ENCODE measurements at regions not wholly inside any gene's neighbourhood (a gene's known extent, or its start where the extent isn't known, plus 50 kb on each side); places are given as distances from the start of the nearest gene placed in this dataset.

- in situ Hi-C loops (cut with MboI; ENCODE audit: low pct_unique_long_range_greater_than_20kb, low sequenced_read_pairs, unreplicated experiment) = no loop called here
- TF ChIP-seq CTCF (IDR thresholded peaks at IDR 0.05; ENCODE audit: extremely low read depth, insufficient read depth, missing control alignments) = no peak
- no peak for DNase-seq (ENCODE audit: low spot score)
Observed at GRCh38 chr6:14671261-14671681, 553.7 kb downstream of the CD83 start.

GRCh38 chr6:14671937-14672336 lies 554.4 kb downstream of the CD83 start:
- in situ Hi-C loops (cut with MboI; ENCODE audit: low pct_unique_long_range_greater_than_20kb, low sequenced_read_pairs, unreplicated experiment) = no loop called here
- TF ChIP-seq CTCF (IDR thresholded peaks at IDR 0.05; ENCODE audit: extremely low read depth, insufficient read depth, missing control alignments) = no peak
- DNase-seq (ENCODE audit: low spot score) = no peak

GRCh38 chr6:14673201-14673600 lies 555.6 kb downstream of the CD83 start:
- TF ChIP-seq CTCF (IDR thresholded peaks at IDR 0.05; ENCODE audit: extremely low read depth, insufficient read depth, missing control alignments) = no peak
- in situ Hi-C loops (cut with MboI; ENCODE audit: low pct_unique_long_range_greater_than_20kb, low sequenced_read_pairs, unreplicated experiment) = no loop called here
- DNase-seq (ENCODE audit: low spot score) = no peak

- DNase-seq (ENCODE audit: low spot score) = no peak
- in situ Hi-C loops (cut with MboI; ENCODE audit: low pct_unique_long_range_greater_than_20kb, low sequenced_read_pairs, unreplicated experiment) = no loop called here
- no peak for TF ChIP-seq CTCF (IDR thresholded peaks at IDR 0.05; ENCODE audit: extremely low read depth, insufficient read depth, missing control alignments)
Observed at GRCh38 chr6:14674458-14674857, 556.9 kb downstream of the CD83 start.

GRCh38 chr6:14674867-14675648 lies 557.5 kb downstream of the CD83 start:
- no peak for TF ChIP-seq CTCF (IDR thresholded peaks at IDR 0.05; ENCODE audit: extremely low read depth, insufficient read depth, missing control alignments)
- no peak for DNase-seq (ENCODE audit: low spot score)
- in situ Hi-C loops (cut with MboI; ENCODE audit: low pct_unique_long_range_greater_than_20kb, low sequenced_read_pairs, unreplicated experiment) = no loop called here

GRCh38 chr6:14676064-14676463 lies 558.5 kb downstream of the CD83 start:
- DNase-seq (ENCODE audit: low spot score) = no peak
- in situ Hi-C loops (cut with MboI; ENCODE audit: low pct_unique_long_range_greater_than_20kb, low sequenced_read_pairs, unreplicated experiment) = no loop called here
- no peak for TF ChIP-seq CTCF (IDR thresholded peaks at IDR 0.05; ENCODE audit: extremely low read depth, insufficient read depth, missing control alignments)

Data from GM13977 (cell line).